ENCODE measurements at regions not wholly inside any gene's neighbourhood (a gene's known extent, or its start where the extent isn't known, plus 50 kb on each side); places are given as distances from the start of the nearest gene placed in this dataset.

DNA sequence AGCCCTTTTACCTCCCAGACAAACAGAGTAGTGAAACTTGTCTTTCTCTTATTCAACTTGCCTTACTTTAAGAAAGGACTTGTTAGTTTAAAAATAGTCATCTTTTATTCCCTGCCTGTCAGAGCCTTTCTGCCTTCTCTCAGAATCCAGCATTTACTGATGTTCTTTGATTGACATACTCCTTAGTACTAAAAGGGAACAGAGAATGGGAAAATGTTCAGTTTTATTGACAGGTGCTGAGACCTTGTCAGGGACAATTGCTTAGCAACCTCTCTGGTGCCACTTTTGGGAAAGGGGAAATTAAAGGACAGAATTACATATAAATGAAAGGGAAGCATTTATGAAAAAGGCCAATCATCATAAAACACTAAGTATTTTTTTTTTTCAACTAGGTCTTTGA is 378.3 kb downstream of the PDCD6IP start:
- TF ChIP-seq, protein P1, sequence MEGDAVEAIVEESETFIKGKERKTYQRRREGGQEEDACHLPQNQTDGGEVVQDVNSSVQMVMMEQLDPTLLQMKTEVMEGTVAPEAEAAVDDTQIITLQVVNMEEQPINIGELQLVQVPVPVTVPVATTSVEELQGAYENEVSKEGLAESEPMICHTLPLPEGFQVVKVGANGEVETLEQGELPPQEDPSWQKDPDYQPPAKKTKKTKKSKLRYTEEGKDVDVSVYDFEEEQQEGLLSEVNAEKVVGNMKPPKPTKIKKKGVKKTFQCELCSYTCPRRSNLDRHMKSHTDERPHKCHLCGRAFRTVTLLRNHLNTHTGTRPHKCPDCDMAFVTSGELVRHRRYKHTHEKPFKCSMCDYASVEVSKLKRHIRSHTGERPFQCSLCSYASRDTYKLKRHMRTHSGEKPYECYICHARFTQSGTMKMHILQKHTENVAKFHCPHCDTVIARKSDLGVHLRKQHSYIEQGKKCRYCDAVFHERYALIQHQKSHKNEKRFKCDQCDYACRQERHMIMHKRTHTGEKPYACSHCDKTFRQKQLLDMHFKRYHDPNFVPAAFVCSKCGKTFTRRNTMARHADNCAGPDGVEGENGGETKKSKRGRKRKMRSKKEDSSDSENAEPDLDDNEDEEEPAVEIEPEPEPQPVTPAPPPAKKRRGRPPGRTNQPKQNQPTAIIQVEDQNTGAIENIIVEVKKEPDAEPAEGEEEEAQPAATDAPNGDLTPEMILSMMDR (IDR thresholded peaks at IDR 0.05): no peak
- TF ChIP-seq POLR2A (IDR thresholded peaks at IDR 0.05): no peak

Data from tibial nerve (tissue), 3 donors.